Skeletal muscle tissue (tissue), 3 donors: ENCODE measurements at regions not wholly inside any gene's neighbourhood (a gene's known extent, or its start where the extent isn't known, plus 50 kb on each side); places are given as distances from the start of the nearest gene placed in this dataset.

Experiments
- H3K27ac ChIP-seq: one replicate; pipeline ENCODE4 v1.7.0; 2013; ENCODE audit warnings: mild to moderate bottlenecking, low read depth, low read length, inconsistent platforms
- H3K27me3 ChIP-seq, 3 donors: one replicate each; pipeline ENCODE4 v1.7.0; 2013; ENCODE audit warnings: low read length in 3 of 3; ENCODE audit not compliant: control insufficient read depth in 3 of 3, insufficient read depth in 3 of 3
- H3K36me3 ChIP-seq, 3 donors: one replicate each; pipeline ENCODE4 v1.7.0; 2013; ENCODE audit warnings: low read length in 3 of 3; ENCODE audit not compliant: control insufficient read depth in 3 of 3, insufficient read depth in 3 of 3
- H3K4me1 ChIP-seq, 3 donors: one replicate each; pipeline ENCODE4 v1.7.0; 2013; ENCODE audit warnings: low read length in 3 of 3, mild to moderate bottlenecking in 3 of 3; ENCODE audit not compliant: control insufficient read depth in 3 of 3, insufficient read depth in 3 of 3
- H3K4me3 ChIP-seq, 3 donors: one replicate each; pipeline ENCODE4 v1.7.0; 2013; ENCODE audit warnings: low read length in 3 of 3
- H3K9ac ChIP-seq, 3 donors: one replicate each; pipeline ENCODE4 v1.7.0; 2013; ENCODE audit warnings: low read length in 3 of 3, mild to moderate bottlenecking in 3 of 3, moderate library complexity in 2 of 3, low read depth in 1 of 3
- H3K9me3 ChIP-seq, 3 donors: one replicate each; pipeline ENCODE4 v1.7.0; 2013; ENCODE audit warnings: low read length in 3 of 3; ENCODE audit not compliant: control insufficient read depth in 3 of 3
- donor health status: Osteomylitis.

- Histone ChIP-seq H3K4me1 (no peaks in the 10 kb centered on the region), H3K9me3 (no peaks in the 10 kb centered on the region), H3K9ac (no peak overlapping the region), H3K4me3 (no peak overlapping the region), H3K27me3 (no peaks in the 10 kb centered on the region), H3K27ac (no peak overlapping the region), H3K36me3 (no peaks in the 10 kb centered on the region)
Measured at GRCh38 chr5:25764733-25765132, 1120.0 kb upstream of the CDH10 start.

- Histone ChIP-seq H3K9ac (no peak overlapping the region), H3K9me3 (no peaks in the 10 kb centered on the region), H3K4me3 (no peak overlapping the region)
Measured at GRCh38 chr5:25763781-25764180, 1119.0 kb upstream of the CDH10 start.

DNA sequence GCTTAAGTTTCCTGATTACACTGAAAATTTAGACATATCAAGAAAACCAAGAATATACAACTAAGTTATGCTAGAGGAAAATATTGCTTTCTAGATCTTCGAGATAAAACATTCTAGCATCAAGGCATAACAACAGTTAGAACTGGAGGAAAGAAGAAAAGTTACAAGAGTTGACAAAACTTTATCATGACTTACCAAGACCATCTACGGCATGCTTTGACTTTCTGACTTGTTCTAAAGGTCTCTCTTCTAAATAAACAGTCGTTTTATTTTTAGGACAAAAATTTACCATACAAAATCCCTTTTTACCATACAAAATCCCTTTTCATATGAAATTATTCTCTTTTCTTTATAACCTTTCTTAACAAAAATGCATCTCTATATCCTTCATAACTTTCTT, 1110.1 kb upstream of the CDH10 start:
- Histone ChIP-seq H3K27ac (no peak overlapping the region), H3K9ac (no peak overlapping the region), H3K4me3 (no peak overlapping the region), H3K27me3 (no peaks in the 10 kb centered on the region), H3K4me1 (no peaks in the 10 kb centered on the region), H3K36me3 (no peaks in the 10 kb centered on the region), H3K9me3 (peaks cover 0 to 4% (median 0%) of the 10 kb centered on the region in 3 donors)

More at GRCh38 chr5:25763781-25764180, 1119.0 kb upstream of the CDH10 start:
- Histone ChIP-seq H3K27ac (no peak overlapping the region), H3K36me3 (no peaks in the 10 kb centered on the region), H3K4me1 (no peaks in the 10 kb centered on the region), H3K27me3 (no peaks in the 10 kb centered on the region)

GRCh38 chr5:25744908-25745307, 1100.1 kb upstream of the CDH10 start:
- no peaks in the 10 kb centered on the region for H3K36me3 ChIP-seq
- H3K27ac ChIP-seq, result no peak overlapping the region
- H3K4me3 ChIP-seq, result no peak overlapping the region
- no peaks in the 10 kb centered on the region for H3K4me1 ChIP-seq
- H3K9ac ChIP-seq, result no peak overlapping the region
- no peaks in the 10 kb centered on the region for H3K27me3 ChIP-seq
- H3K9me3 ChIP-seq, result no peaks in the 10 kb centered on the region

- Histone ChIP-seq H3K36me3 (no peaks in the 10 kb centered on the region), H3K9ac (no peak overlapping the region), H3K27me3 (no peaks in the 10 kb centered on the region), H3K4me1 (no peaks in the 10 kb centered on the region), H3K9me3 (no peaks in the 10 kb centered on the region), H3K4me3 (no peak overlapping the region), H3K27ac (no peak overlapping the region)
Measured at GRCh38 chr5:25716680-25717079, 1071.9 kb upstream of the CDH10 start.

GRCh38 chr5:25713259-25713658, 1068.5 kb upstream of the CDH10 start:
- Histone ChIP-seq H3K36me3 (no peaks in the 10 kb centered on the region), H3K9ac (no peak overlapping the region), H3K4me1 (no peaks in the 10 kb centered on the region)

DNA sequence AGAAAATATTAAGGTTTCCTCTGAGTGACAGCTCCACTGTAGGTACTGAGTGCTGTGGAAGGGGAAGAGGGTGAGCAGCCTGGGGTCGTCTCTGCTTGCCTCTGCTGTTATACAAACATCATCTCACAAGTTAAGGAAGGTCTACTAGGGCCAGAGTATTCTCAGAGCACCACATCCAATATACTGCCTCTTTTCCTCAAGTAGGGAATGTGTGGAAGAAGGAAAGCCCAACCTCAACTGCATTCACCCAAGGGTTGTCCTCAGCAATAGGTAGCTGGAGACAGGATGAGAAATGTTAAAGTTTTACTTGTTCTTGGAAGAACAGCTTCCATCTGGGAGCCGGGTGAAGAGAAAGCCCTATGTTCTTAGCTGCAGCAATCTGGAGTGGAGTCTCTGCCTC, 1062.3 kb upstream of the CDH10 start:
- Histone ChIP-seq H3K4me3 (no peak overlapping the region), H3K9ac (no peak overlapping the region), H3K36me3 (no peaks in the 10 kb centered on the region), H3K27me3 (no peaks in the 10 kb centered on the region), H3K9me3 (no peaks in the 10 kb centered on the region), H3K27ac (no peak overlapping the region), H3K4me1 (no peaks in the 10 kb centered on the region)

More at GRCh38 chr5:25713259-25713658, 1068.5 kb upstream of the CDH10 start:
- no peaks in the 10 kb centered on the region for H3K27me3 ChIP-seq
- H3K9me3 ChIP-seq, result no peaks in the 10 kb centered on the region
- no peak overlapping the region for H3K27ac ChIP-seq
- H3K4me3 ChIP-seq, result no peak overlapping the region

DNA sequence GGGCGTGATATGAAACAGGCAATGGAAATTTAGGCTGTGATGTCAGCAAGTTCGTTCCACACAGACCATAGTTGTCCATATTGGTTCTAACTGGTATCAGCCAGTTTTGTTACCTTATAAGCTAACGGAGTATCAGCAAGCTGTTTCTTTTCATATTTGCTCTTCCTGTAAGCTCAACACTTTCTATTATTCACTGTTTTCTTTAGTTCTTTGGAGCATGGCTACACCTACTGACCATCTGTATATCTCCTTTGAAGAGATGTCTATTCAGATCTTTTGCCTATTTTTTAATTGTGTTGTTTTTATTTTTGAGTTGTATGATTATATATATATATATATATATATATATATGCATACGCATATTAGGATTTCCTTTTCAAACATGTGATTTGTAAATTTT, 1057.2 kb upstream of the CDH10 start:
- Histone ChIP-seq H3K4me1 (no peaks in the 10 kb centered on the region), H3K36me3 (no peaks in the 10 kb centered on the region), H3K27ac (no peak overlapping the region), H3K27me3 (no peaks in the 10 kb centered on the region), H3K4me3 (no peak overlapping the region), H3K9ac (no peak overlapping the region), H3K9me3 (no peaks in the 10 kb centered on the region)

- H3K27me3 ChIP-seq, result no peaks in the 10 kb centered on the region
- no peak overlapping the region for H3K4me3 ChIP-seq
- no peak overlapping the region for H3K27ac ChIP-seq
- no peaks in the 10 kb centered on the region for H3K9me3 ChIP-seq
- no peaks in the 10 kb centered on the region for H3K4me1 ChIP-seq
- H3K36me3 ChIP-seq, result no peaks in the 10 kb centered on the region
- H3K9ac ChIP-seq, result no peak overlapping the region
Measured at GRCh38 chr5:25694801-25695200, 1050.0 kb upstream of the CDH10 start.

GRCh38 chr5:25688156-25688555, 1043.4 kb upstream of the CDH10 start:
- Histone ChIP-seq H3K9me3 (peaks cover 0 to 2% (median 0%) of the 10 kb centered on the region in 3 donors), H3K27ac (no peak overlapping the region), H3K36me3 (no peaks in the 10 kb centered on the region), H3K27me3 (no peaks in the 10 kb centered on the region), H3K4me1 (no peaks in the 10 kb centered on the region), H3K4me3 (no peak overlapping the region), H3K9ac (no peak overlapping the region)
